ENCODE measurements at regions not wholly inside any gene's neighbourhood (a gene's known extent, or its start where the extent isn't known, plus 50 kb on each side); places are given as distances from the start of the nearest gene placed in this dataset.
"Not testable (repeated sequence)": the region's sequence is repeated elsewhere in the genome, so short reads cannot be mapped to it uniquely, and the experiment has no call there.

- DNase-seq, result no peak
- no peak for ATAC-seq
- intact Hi-C loops (cut with DNase I), result no loop called here
Measured at GRCh38 chr19:28686756-28687155, 526.2 kb downstream of the UQCRFS1 start.

GRCh38 chr19:28685802-28686201, 527.1 kb downstream of the UQCRFS1 start:
- ATAC-seq, result no peak
- intact Hi-C loops (cut with DNase I), result no loop called here
- DNase-seq, result no peak

GRCh38 chr19:28685077-28685476, 527.9 kb downstream of the UQCRFS1 start:
- ATAC-seq; intact Hi-C loops (cut with DNase I); DNase-seq: not testable (repeated sequence)

- ATAC-seq, result no peak
- DNase-seq, result no peak
- intact Hi-C loops (cut with DNase I), result no loop called here
Measured at GRCh38 chr19:28680111-28680510, 532.8 kb downstream of the UQCRFS1 start.

GRCh38 chr19:28670836-28671235, 542.1 kb downstream of the UQCRFS1 start:
- no peak for ATAC-seq
- no peak for DNase-seq

GRCh38 chr19:28669804-28670203, 543.1 kb downstream of the UQCRFS1 start:
- ATAC-seq, result no peak
- no peak for DNase-seq

More at GRCh38 chr19:28670836-28671235, 542.1 kb downstream of the UQCRFS1 start:
- intact Hi-C loops (cut with DNase I), result no loop called here

GRCh38 chr19:28667348-28667977, 545.5 kb downstream of the UQCRFS1 start:
- ATAC-seq (no peak), DNase-seq (no peak)
- intact Hi-C loops (cut with DNase I), result no loop called here

More at GRCh38 chr19:28669804-28670203, 543.1 kb downstream of the UQCRFS1 start:
- intact Hi-C loops (cut with DNase I), result no loop called here

- ATAC-seq, result no peak
Measured at GRCh38 chr19:28665748-28666147, 547.2 kb downstream of the UQCRFS1 start.

GRCh38 chr19:28656644-28657043, 556.3 kb downstream of the UQCRFS1 start:
- ATAC-seq (no peak), DNase-seq (no peak)
- intact Hi-C loops (cut with DNase I), result no loop called here

More at GRCh38 chr19:28665748-28666147, 547.2 kb downstream of the UQCRFS1 start:
- no peak for DNase-seq
- intact Hi-C loops (cut with DNase I), result no loop called here

GRCh38 chr19:28655054-28655453, 557.9 kb downstream of the UQCRFS1 start:
- intact Hi-C loops (cut with DNase I), result no loop called here
- no peak for DNase-seq

GRCh38 chr19:28652765-28653164, 560.2 kb downstream of the UQCRFS1 start:
- DNase-seq, result no peak
- intact Hi-C loops (cut with DNase I), result no loop called here
- no peak for ATAC-seq

More at GRCh38 chr19:28655054-28655453, 557.9 kb downstream of the UQCRFS1 start:
- ATAC-seq, result no peak

- DNase-seq (no peak), ATAC-seq (no peak)
- intact Hi-C loops (cut with DNase I), result no loop called here
Measured at GRCh38 chr19:28646629-28647028, 566.3 kb downstream of the UQCRFS1 start.

- DNase-seq (no peak), ATAC-seq (no peak)
- intact Hi-C loops (cut with DNase I), result no loop called here
Measured at GRCh38 chr19:28644169-28644775, 568.7 kb downstream of the UQCRFS1 start.

GRCh38 chr19:28642787-28643683, 569.9 kb downstream of the UQCRFS1 start:
- intact Hi-C loops (cut with DNase I), result no loop called here
- no peak for ATAC-seq
- no peak for DNase-seq

- intact Hi-C loops (cut with DNase I), result no loop called here
- no peak for ATAC-seq
- no peak for DNase-seq
Measured at GRCh38 chr19:28641395-28641794, 571.6 kb downstream of the UQCRFS1 start.

- intact Hi-C loops (cut with DNase I), result no loop called here
- ATAC-seq (no peak), DNase-seq (no peak)
Measured at GRCh38 chr19:28640506-28640905, 572.4 kb downstream of the UQCRFS1 start.

GRCh38 chr19:28638445-28638844, 574.5 kb downstream of the UQCRFS1 start:
- DNase-seq (no peak), ATAC-seq (no peak)
- intact Hi-C loops (cut with DNase I), result no loop called here

- DNase-seq (no peak), ATAC-seq (no peak)
- intact Hi-C loops (cut with DNase I), result no loop called here
Measured at GRCh38 chr19:28636706-28637105, 576.2 kb downstream of the UQCRFS1 start.

- intact Hi-C loops (cut with DNase I), result no loop called here
- ATAC-seq (no peak), DNase-seq (no peak)
Measured at GRCh38 chr19:28636016-28636629, 576.8 kb downstream of the UQCRFS1 start.

- intact Hi-C loops (cut with DNase I), result no loop called here
- no peak for DNase-seq
- ATAC-seq, result no peak
Measured at GRCh38 chr19:28634837-28635236, 578.1 kb downstream of the UQCRFS1 start.
